WTC11 (cell line): ENCODE measurements at regions not wholly inside any gene's neighbourhood (a gene's known extent, or its start where the extent isn't known, plus 50 kb on each side); places are given as distances from the start of the nearest gene placed in this dataset.

Experiments
- ATAC-seq: fragments of 200-7000 bp; cut with Tn5 transposase; 2 replicates; pipeline ENCODE4 v1.10.0; 2021; ENCODE audit warnings: mild to moderate bottlenecking, moderate library complexity
- CTCF ChIA-PET: fragments of 300-600 bp; sonication (Branson Sonifier 250); formaldehyde crosslinking; loops from one replicate; lab custom pipeline; 2021; ENCODE audit warnings: antibody characterized with exemption; lab: Charles Lee
- POLR2A ChIA-PET: fragments of 350-600 bp; sonication (Branson Sonifier 250); formaldehyde crosslinking; loops from one replicate; lab custom pipeline; 2021; ENCODE audit warnings: antibody characterized with exemption; lab: Charles Lee
- DNase-seq: peaks from one replicate; pipeline ENCODE4 v3.0.0; 2021; ENCODE audit warnings: low spot score
- H3K27ac Mint-ChIP-seq: 2 replicates; pipeline ENCODE4 v1.8.0; 2021; ENCODE audit warnings: mixed read lengths
- H3K27me3 Mint-ChIP-seq: 2 replicates; pipeline ENCODE4 v1.8.0; 2021; ENCODE audit warnings: low read depth, mild to moderate bottlenecking, moderate library complexity, mixed read lengths
- H3K36me3 Mint-ChIP-seq: 2 replicates; pipeline ENCODE4 v1.8.0; 2021; ENCODE audit warnings: mixed read lengths
- H3K4me1 Mint-ChIP-seq: 2 replicates; pipeline ENCODE4 v1.8.0; 2022; ENCODE audit warnings: mixed read lengths
- H3K4me3 Mint-ChIP-seq: 2 replicates; pipeline ENCODE4 v1.8.0; 2021; ENCODE audit warnings: mild to moderate bottlenecking, moderate library complexity, mixed read lengths
- H3K9me3 Mint-ChIP-seq: 2 replicates; pipeline ENCODE4 v1.8.0; 2021; ENCODE audit warnings: mixed read lengths
- AFF4 ChIP-seq: sonication (generic); formaldehyde crosslinking; IDR thresholded peaks from 2 replicates; pipeline ENCODE4 v1.8.1; 2023; ENCODE audit warnings: mild to moderate bottlenecking, missing genetic modification reagents, borderline replicate concordance
- ATF6 ChIP-seq: sonication (generic); formaldehyde crosslinking; IDR thresholded peaks from 2 replicates; pipeline ENCODE4 v1.8.1; 2023; ENCODE audit warnings: mild to moderate bottlenecking, missing genetic modification reagents
- E2F1 ChIP-seq: sonication (generic); formaldehyde crosslinking; IDR thresholded peaks from 2 replicates; pipeline ENCODE4 v1.8.0; 2022; ENCODE audit warnings: mild to moderate bottlenecking, missing genetic modification reagents
- ETV6 ChIP-seq: sonication (generic); formaldehyde crosslinking; IDR thresholded peaks from 2 replicates; pipeline ENCODE4 v1.8.1; 2022; ENCODE audit warnings: mild to moderate bottlenecking, missing genetic modification reagents
- GABPB1 ChIP-seq: sonication (generic); formaldehyde crosslinking; IDR thresholded peaks from 2 replicates; pipeline ENCODE4 v1.8.1; 2023; ENCODE audit warnings: mild to moderate bottlenecking, missing genetic modification reagents
- GTF2I ChIP-seq: fragments of 250-450 bp; sonication (Bioruptor Pico); conservative IDR thresholded peaks from 2 replicates; pipeline ENCODE4 v1.4.0; 2021; ENCODE audit warnings: mild to moderate bottlenecking
- MYBL2 ChIP-seq: sonication (generic); formaldehyde crosslinking; IDR thresholded peaks from 2 replicates; pipeline ENCODE4 v1.8.1; 2023; ENCODE audit warnings: mild to moderate bottlenecking, moderate library complexity, missing genetic modification reagents
- NR2C2 ChIP-seq: sonication (generic); formaldehyde crosslinking; IDR thresholded peaks from 2 replicates; pipeline ENCODE4 v1.8.0; 2022; ENCODE audit warnings: mild to moderate bottlenecking, missing genetic modification reagents
- PREB ChIP-seq: sonication (generic); formaldehyde crosslinking; IDR thresholded peaks from 2 replicates; pipeline ENCODE4 v1.8.1; 2022; ENCODE audit warnings: mild to moderate bottlenecking, missing genetic modification reagents, moderate library complexity, borderline replicate concordance
- RORB ChIP-seq: fragments of 250-450 bp; sonication (Bioruptor Pico); IDR thresholded peaks from 2 replicates; pipeline ENCODE4 v1.9.0; 2021; ENCODE audit warnings: mild to moderate bottlenecking
- ZBTB21 ChIP-seq: sonication (generic); formaldehyde crosslinking; IDR thresholded peaks from 2 replicates; pipeline ENCODE4 v1.8.1; 2023; ENCODE audit warnings: mild to moderate bottlenecking, missing genetic modification reagents, borderline replicate concordance
- ZNF232 ChIP-seq: sonication (generic); formaldehyde crosslinking; IDR thresholded peaks from 2 replicates; pipeline ENCODE4 v1.8.0; 2022; ENCODE audit warnings: mild to moderate bottlenecking, missing genetic modification reagents
- TF ChIP-seq, protein P1 (sequence below): fragments of 250-450 bp; sonication (Bioruptor Pico); IDR thresholded peaks from 2 replicates; pipeline ENCODE4 v1.9.0; 2021; ENCODE audit warnings: mild to moderate bottlenecking, borderline replicate concordance
- TF ChIP-seq, protein P2 (sequence below): sonication (generic); formaldehyde crosslinking; IDR thresholded peaks from 2 replicates; pipeline ENCODE4 v1.8.0; 2022; ENCODE audit warnings: mild to moderate bottlenecking, missing genetic modification reagents
- TF ChIP-seq, protein P3 (sequence below): sonication (generic); formaldehyde crosslinking; IDR thresholded peaks from 2 replicates; pipeline ENCODE4 v1.8.1; 2023; ENCODE audit warnings: mild to moderate bottlenecking, missing genetic modification reagents
- TF ChIP-seq, protein P4 (sequence below): sonication (generic); formaldehyde crosslinking; IDR thresholded peaks from 2 replicates; pipeline ENCODE4 v1.8.0; 2022; ENCODE audit warnings: missing genetic modification reagents

DNA sequence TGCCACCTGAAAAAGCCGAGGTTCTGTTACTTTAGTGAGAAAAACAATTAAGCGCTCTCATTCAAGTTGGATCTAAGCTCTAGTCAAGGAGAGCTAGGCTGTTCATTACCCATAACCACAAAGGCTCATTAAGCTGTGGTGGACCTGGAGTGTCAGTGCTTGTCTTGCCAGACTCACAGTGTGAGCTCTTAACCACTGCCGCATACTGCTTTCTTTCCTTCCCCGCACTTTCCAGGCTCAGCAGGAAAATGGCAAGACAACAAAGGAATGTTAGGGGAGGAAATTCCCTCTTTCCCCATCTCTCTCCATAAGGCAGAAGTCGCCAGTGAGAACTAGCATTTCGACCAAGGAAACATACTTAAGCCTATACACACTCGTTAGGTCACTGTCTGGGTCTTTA is 467.3 kb downstream of the ENC1 start (continued):
- TF ChIP-seq, protein P1, sequence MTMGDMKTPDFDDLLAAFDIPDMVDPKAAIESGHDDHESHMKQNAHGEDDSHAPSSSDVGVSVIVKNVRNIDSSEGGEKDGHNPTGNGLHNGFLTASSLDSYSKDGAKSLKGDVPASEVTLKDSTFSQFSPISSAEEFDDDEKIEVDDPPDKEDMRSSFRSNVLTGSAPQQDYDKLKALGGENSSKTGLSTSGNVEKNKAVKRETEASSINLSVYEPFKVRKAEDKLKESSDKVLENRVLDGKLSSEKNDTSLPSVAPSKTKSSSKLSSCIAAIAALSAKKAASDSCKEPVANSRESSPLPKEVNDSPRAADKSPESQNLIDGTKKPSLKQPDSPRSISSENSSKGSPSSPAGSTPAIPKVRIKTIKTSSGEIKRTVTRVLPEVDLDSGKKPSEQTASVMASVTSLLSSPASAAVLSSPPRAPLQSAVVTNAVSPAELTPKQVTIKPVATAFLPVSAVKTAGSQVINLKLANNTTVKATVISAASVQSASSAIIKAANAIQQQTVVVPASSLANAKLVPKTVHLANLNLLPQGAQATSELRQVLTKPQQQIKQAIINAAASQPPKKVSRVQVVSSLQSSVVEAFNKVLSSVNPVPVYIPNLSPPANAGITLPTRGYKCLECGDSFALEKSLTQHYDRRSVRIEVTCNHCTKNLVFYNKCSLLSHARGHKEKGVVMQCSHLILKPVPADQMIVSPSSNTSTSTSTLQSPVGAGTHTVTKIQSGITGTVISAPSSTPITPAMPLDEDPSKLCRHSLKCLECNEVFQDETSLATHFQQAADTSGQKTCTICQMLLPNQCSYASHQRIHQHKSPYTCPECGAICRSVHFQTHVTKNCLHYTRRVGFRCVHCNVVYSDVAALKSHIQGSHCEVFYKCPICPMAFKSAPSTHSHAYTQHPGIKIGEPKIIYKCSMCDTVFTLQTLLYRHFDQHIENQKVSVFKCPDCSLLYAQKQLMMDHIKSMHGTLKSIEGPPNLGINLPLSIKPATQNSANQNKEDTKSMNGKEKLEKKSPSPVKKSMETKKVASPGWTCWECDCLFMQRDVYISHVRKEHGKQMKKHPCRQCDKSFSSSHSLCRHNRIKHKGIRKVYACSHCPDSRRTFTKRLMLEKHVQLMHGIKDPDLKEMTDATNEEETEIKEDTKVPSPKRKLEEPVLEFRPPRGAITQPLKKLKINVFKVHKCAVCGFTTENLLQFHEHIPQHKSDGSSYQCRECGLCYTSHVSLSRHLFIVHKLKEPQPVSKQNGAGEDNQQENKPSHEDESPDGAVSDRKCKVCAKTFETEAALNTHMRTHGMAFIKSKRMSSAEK (CRISPR knock-in tag), result no peak
- TF ChIP-seq NR2C2 (CRISPR knock-in tag), result no peak
- TF ChIP-seq ZBTB21 (CRISPR knock-in tag), result no peak
- TF ChIP-seq ETV6 (CRISPR knock-in tag), result no peak
- no peak for TF ChIP-seq GABPB1 (CRISPR knock-in tag)
- TF ChIP-seq ZNF232 (CRISPR knock-in tag), result no peak
- no peak for TF ChIP-seq RORB (CRISPR knock-in tag)

DNA sequence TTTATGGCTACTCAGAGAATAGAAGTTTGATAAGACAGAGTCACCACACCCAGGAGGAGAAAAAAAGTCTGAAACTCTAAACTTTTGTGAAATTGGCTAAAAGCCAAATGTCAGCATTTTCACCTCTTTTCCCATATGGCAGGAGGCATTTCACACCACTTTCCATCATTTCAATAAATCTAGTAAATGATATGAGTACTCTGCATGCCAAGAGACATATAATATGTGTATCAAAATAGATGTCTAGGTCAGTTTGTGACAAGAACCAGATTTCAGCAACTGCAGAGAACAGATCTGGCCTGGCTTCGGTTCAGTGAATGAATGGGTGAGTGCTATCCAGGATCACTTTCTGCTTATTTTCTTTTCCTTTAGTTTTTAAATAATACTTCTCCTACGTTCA is 470.8 kb downstream of the ENC1 start:
- ChIA-PET CTCF (no interaction called here), POLR2A (no interaction called here)
- TF ChIP-seq E2F1, result no peak
- TF ChIP-seq AFF4 (CRISPR knock-in tag), result no peak
- TF ChIP-seq, protein P2, sequence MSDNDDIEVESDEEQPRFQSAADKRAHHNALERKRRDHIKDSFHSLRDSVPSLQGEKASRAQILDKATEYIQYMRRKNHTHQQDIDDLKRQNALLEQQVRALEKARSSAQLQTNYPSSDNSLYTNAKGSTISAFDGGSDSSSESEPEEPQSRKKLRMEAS (CRISPR knock-in tag), result no peak
- no peak for TF ChIP-seq MYBL2 (CRISPR knock-in tag)
- TF ChIP-seq ATF6 (CRISPR knock-in tag), result no peak
- TF ChIP-seq GTF2I (CRISPR knock-in tag), result no peak
- TF ChIP-seq, protein P3, sequence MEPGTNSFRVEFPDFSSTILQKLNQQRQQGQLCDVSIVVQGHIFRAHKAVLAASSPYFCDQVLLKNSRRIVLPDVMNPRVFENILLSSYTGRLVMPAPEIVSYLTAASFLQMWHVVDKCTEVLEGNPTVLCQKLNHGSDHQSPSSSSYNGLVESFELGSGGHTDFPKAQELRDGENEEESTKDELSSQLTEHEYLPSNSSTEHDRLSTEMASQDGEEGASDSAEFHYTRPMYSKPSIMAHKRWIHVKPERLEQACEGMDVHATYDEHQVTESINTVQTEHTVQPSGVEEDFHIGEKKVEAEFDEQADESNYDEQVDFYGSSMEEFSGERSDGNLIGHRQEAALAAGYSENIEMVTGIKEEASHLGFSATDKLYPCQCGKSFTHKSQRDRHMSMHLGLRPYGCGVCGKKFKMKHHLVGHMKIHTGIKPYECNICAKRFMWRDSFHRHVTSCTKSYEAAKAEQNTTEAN (CRISPR knock-in tag), result no peak
- TF ChIP-seq, protein P4, sequence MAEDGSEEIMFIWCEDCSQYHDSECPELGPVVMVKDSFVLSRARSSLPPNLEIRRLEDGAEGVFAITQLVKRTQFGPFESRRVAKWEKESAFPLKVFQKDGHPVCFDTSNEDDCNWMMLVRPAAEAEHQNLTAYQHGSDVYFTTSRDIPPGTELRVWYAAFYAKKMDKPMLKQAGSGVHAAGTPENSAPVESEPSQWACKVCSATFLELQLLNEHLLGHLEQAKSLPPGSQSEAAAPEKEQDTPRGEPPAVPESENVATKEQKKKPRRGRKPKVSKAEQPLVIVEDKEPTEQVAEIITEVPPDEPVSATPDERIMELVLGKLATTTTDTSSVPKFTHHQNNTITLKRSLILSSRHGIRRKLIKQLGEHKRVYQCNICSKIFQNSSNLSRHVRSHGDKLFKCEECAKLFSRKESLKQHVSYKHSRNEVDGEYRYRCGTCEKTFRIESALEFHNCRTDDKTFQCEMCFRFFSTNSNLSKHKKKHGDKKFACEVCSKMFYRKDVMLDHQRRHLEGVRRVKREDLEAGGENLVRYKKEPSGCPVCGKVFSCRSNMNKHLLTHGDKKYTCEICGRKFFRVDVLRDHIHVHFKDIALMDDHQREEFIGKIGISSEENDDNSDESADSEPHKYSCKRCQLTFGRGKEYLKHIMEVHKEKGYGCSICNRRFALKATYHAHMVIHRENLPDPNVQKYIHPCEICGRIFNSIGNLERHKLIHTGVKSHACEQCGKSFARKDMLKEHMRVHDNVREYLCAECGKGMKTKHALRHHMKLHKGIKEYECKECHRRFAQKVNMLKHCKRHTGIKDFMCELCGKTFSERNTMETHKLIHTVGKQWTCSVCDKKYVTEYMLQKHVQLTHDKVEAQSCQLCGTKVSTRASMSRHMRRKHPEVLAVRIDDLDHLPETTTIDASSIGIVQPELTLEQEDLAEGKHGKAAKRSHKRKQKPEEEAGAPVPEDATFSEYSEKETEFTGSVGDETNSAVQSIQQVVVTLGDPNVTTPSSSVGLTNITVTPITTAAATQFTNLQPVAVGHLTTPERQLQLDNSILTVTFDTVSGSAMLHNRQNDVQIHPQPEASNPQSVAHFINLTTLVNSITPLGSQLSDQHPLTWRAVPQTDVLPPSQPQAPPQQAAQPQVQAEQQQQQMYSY (CRISPR knock-in tag), result no peak
- TF ChIP-seq PREB (CRISPR knock-in tag), result no peak
- Mint-ChIP-seq H3K4me3 (no peak overlapping the region), H3K4me1 (peaks cover 16% of the 10 kb centered on the region), H3K27me3 (no peaks in the 10 kb centered on the region), H3K36me3 (no peaks in the 10 kb centered on the region), H3K27ac (no peak overlapping the region), H3K9me3 (no peaks in the 10 kb centered on the region)
- DNase-seq (no peak), ATAC-seq (no peak)
